ENCODE measurements at regions not wholly inside any gene's neighbourhood (a gene's known extent, or its start where the extent isn't known, plus 50 kb on each side); places are given as distances from the start of the nearest gene placed in this dataset.

DNA sequence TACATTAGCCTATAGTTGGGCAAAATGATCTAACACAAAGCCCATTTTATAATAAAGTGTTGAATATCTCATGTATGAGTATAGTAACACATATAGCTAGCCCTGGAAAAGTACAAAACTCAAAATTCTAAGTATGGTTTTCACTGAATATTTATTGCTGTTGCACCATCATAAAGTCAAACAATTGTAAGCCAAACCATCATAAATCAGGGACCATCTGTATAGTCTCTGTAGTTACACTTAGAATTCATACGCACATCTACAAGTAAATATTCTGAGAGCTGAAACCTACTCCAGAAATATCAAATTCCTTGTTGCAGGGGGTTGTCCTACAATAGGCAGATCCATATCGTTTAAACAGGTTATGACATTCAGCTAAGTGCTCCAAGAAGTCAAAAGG lies 817.3 kb downstream of the BCKDHB start:
- TF ChIP-seq POLR2A (IDR thresholded peaks at IDR 0.05) (no peak), POLR2AphosphoS5 (IDR thresholded peaks at IDR 0.05) (no peak), EP300 (IDR thresholded peaks at IDR 0.05) (no peak)
- TF ChIP-seq, protein P1, sequence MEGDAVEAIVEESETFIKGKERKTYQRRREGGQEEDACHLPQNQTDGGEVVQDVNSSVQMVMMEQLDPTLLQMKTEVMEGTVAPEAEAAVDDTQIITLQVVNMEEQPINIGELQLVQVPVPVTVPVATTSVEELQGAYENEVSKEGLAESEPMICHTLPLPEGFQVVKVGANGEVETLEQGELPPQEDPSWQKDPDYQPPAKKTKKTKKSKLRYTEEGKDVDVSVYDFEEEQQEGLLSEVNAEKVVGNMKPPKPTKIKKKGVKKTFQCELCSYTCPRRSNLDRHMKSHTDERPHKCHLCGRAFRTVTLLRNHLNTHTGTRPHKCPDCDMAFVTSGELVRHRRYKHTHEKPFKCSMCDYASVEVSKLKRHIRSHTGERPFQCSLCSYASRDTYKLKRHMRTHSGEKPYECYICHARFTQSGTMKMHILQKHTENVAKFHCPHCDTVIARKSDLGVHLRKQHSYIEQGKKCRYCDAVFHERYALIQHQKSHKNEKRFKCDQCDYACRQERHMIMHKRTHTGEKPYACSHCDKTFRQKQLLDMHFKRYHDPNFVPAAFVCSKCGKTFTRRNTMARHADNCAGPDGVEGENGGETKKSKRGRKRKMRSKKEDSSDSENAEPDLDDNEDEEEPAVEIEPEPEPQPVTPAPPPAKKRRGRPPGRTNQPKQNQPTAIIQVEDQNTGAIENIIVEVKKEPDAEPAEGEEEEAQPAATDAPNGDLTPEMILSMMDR (IDR thresholded peaks at IDR 0.05): no peak
- no peaks in the 10 kb centered on the region for H3K36me3 ChIP-seq
- H3K9me3 ChIP-seq: peaks cover 0 to 10% (median 3%) of the 10 kb centered on the region in 4 donors
- H3K27me3 ChIP-seq: no peaks in the 10 kb centered on the region
- DNase-seq: no peak
- H3K4me1 ChIP-seq: peaks cover 0 to 14% (median 0%) of the 10 kb centered on the region in 4 donors
- intact Hi-C loops (cut with DNase I; ENCODE audit: low total_unique reads): no loop called here
- 55 to 74% (median 67%) methylated on average over 2 of the region's 2 CpGs for WGBS, 5 donors
- no peak overlapping the region for H3K4me3 ChIP-seq
- H3K27ac ChIP-seq: no peak overlapping the region

DNA sequence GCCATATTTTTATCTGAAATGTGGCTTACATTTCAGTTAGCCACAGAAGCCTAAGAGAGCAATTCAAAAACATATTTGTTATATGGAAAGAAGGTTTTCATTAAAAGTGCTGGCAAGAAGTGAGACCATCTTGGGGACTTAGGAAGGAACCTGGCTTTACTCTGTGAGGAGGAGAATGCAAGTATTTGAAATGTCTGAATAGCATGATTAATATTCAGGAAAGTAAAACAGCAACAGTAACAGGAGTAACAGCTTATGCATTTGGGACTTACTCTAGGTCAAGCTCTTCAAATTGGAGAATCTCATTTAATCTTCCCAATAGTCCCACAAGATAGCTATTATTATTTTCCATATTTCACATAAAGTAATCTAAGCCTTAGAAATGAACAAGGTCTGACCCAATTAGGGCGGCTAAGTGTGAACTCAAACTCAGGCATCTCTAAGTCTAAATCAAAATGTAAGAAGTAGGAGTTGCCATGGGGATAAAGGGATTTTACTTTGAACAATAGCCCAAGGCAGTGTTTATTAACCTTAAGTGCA lies 816.5 kb downstream of the BCKDHB start:
- intact Hi-C loops (cut with DNase I; ENCODE audit: low total_unique reads): no loop called here
- TF ChIP-seq EP300 (IDR thresholded peaks at IDR 0.05) (no peak), POLR2A (IDR thresholded peaks at IDR 0.05) (no peak), POLR2AphosphoS5 (IDR thresholded peaks at IDR 0.05) (no peak)
- TF ChIP-seq, protein P1 (IDR thresholded peaks at IDR 0.05): no peak
- WGBS, 5 donors: 81 to 92% (median 88%) methylated on average over 1 of the region's 1 CpG

DNA sequence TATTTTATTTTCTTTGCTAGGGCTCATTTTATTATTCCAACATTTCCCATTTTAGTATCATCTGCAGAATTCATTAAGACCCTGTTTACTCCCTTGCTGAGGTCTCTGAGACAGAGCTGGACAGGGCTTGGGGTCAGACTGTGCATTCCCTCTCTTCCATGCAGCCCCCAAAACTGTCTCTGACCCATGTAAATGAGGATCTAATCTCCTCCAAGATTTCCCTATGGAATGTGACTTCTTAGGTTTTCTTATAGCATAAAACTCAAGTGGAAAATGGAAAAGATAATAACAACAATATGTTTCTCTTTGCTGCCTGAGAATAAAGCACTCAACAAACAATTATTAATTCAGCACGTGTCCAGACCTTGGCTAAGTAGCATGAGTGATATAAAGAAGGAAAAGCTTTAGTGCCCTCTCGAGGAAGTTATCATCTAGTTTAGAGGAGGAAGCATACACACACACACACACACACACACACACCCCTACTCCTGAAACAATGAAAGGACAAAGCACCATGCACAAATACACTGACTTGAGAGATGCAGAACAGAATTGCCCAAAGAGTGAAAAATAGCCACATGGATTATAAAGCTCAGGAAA lies 815.5 kb downstream of the BCKDHB start:
- Histone ChIP-seq H3K27me3 (no peaks in the 10 kb centered on the region), H3K4me3 (no peak overlapping the region), H3K9me3 (peaks cover 0 to 7% (median 3%) of the 10 kb centered on the region in 4 donors), H3K27ac (no peak overlapping the region), H3K36me3 (no peaks in the 10 kb centered on the region), H3K4me1 (peaks cover 0 to 14% (median 0%) of the 10 kb centered on the region in 4 donors)
- TF ChIP-seq, protein P1 (IDR thresholded peaks at IDR 0.05): no peak
- TF ChIP-seq POLR2A (IDR thresholded peaks at IDR 0.05): no peak
- no peak for TF ChIP-seq EP300 (IDR thresholded peaks at IDR 0.05)
- TF ChIP-seq POLR2AphosphoS5 (IDR thresholded peaks at IDR 0.05): no peak
- intact Hi-C loops (cut with DNase I; ENCODE audit: low total_unique reads): no loop called here
- DNase-seq: peak in 1 of 2 donors; percentile 20
- WGBS, 5 donors: 9 to 28% (median 12%) methylated on average over 2 of the region's 2 CpGs

More for the DNA sequence above, 816.5 kb downstream of the BCKDHB start:
- Histone ChIP-seq H3K27me3 (no peaks in the 10 kb centered on the region), H3K36me3 (no peaks in the 10 kb centered on the region), H3K4me1 (peaks cover 0 to 14% (median 0%) of the 10 kb centered on the region in 4 donors), H3K27ac (no peak overlapping the region), H3K4me3 (no peak overlapping the region), H3K9me3 (peaks cover 0 to 10% (median 3%) of the 10 kb centered on the region in 4 donors)
- DNase-seq: no peak

DNA sequence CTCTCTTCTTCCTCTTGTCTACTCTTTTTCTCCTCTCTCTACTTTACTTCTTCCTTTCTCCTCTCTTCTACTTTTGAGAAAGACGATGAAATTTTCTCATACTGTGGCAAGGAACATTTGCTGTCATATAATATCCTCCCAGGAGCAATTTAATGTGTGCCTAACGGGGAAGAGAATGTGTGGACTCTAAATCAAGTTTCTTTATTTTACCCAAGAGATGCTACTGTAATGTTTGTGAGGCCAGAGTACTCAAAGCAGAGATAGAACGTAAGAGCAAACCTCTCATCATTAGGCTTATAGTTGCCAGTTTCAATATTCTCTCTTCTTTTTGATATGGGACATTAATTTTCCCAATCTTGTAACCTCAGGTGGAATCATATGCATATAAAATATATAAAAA lies 801.4 kb downstream of the BCKDHB start:
- Histone ChIP-seq H3K27ac (no peak overlapping the region), H3K27me3 (no peaks in the 10 kb centered on the region), H3K36me3 (no peaks in the 10 kb centered on the region), H3K4me1 (no peaks in the 10 kb centered on the region), H3K9me3 (no peaks in the 10 kb centered on the region), H3K4me3 (no peak overlapping the region)
- DNase-seq: no peak
- 72 to 88% (median 82%) methylated on average over 3 of the region's 3 CpGs for WGBS, 5 donors
- TF ChIP-seq, protein P1 (IDR thresholded peaks at IDR 0.05): no peak
- TF ChIP-seq POLR2A (IDR thresholded peaks at IDR 0.05) (no peak), POLR2AphosphoS5 (IDR thresholded peaks at IDR 0.05) (no peak), EP300 (IDR thresholded peaks at IDR 0.05) (no peak)
- intact Hi-C loops (cut with DNase I; ENCODE audit: low total_unique reads): no loop called here

Measured in stomach (tissue), 8 donors.